ENCODE measurements at regions not wholly inside any gene's neighbourhood (a gene's known extent, or its start where the extent isn't known, plus 50 kb on each side); places are given as distances from the start of the nearest gene placed in this dataset.
A peak's percentile ranks its signal among the peaks of the same experiment; 100 is the strongest.

DNA sequence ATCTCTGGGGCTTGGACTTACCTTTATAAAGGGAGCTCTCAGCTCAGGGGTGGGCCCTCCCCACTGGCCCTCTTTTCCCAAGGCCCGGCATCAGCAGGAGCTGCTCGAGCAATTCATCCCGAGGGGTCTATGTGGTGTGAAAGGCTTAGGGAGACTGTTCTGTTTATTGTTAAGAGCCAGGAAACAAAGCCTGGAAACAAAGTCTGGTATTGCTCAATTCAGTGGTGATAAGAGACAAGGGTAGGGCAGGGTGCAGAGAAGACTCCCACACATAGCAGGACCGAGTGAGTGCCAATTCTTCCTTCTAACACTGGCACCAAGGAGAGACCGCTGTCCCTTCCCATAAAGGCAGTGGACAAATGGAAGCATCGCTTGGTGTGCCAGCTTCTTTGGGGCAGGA, 750.7 kb downstream of the KCNJ18 start:
- Histone ChIP-seq H3K27me3 (ENCODE audit: control insufficient read depth, insufficient read depth) (no peaks in the 10 kb centered on the region), H3K4me1 (ENCODE audit: control insufficient read depth, insufficient read depth, low read length) (no peaks in the 10 kb centered on the region), H3K4me3 (ENCODE audit: low read length) (no peak overlapping the region), H3K9me3 (ENCODE audit: control insufficient read depth, low read length) (no peaks in the 10 kb centered on the region), H3K27ac (ENCODE audit: low read length) (no peak overlapping the region)
- intact Hi-C loops (cut with DNase I): no loop called here
- WGBS: 69% methylated on average over 6 of the region's 6 CpGs
- DNase-seq (no peak), ATAC-seq (no peak)

DNA sequence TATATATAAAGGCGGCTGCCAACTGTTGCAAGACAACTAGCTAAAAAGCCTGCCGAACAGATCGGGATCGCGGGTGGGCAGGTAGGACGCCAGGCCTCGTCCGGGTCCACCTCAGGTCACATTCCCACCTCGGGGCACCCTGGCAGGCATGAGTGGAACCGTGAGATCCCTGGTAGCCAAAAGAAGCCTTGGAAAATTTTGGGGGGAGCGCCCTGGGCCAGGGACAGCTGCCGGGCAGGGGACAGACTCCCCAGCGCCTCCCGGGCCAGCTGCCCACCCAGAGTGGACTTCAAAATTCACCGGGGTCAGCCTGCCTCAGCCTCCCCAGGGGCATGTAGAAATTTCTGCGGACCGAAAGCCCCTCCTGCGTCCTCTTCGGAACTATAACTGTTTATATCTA, 760.9 kb downstream of the KCNJ18 start:
- H3K4me3 ChIP-seq (ENCODE audit: low read length): no peak overlapping the region
- no peaks in the 10 kb centered on the region for H3K27me3 ChIP-seq (ENCODE audit: control insufficient read depth, insufficient read depth)
- H3K27ac ChIP-seq (ENCODE audit: low read length): no peak overlapping the region
- no peak for ATAC-seq
- intact Hi-C loops (cut with DNase I): no loop called here
- no peak for DNase-seq
- WGBS: 85% methylated on average over 19 of the region's 19 CpGs
- no peaks in the 10 kb centered on the region for H3K4me1 ChIP-seq (ENCODE audit: control insufficient read depth, insufficient read depth, low read length)
- no peaks in the 10 kb centered on the region for H3K9me3 ChIP-seq (ENCODE audit: control insufficient read depth, low read length)

DNA sequence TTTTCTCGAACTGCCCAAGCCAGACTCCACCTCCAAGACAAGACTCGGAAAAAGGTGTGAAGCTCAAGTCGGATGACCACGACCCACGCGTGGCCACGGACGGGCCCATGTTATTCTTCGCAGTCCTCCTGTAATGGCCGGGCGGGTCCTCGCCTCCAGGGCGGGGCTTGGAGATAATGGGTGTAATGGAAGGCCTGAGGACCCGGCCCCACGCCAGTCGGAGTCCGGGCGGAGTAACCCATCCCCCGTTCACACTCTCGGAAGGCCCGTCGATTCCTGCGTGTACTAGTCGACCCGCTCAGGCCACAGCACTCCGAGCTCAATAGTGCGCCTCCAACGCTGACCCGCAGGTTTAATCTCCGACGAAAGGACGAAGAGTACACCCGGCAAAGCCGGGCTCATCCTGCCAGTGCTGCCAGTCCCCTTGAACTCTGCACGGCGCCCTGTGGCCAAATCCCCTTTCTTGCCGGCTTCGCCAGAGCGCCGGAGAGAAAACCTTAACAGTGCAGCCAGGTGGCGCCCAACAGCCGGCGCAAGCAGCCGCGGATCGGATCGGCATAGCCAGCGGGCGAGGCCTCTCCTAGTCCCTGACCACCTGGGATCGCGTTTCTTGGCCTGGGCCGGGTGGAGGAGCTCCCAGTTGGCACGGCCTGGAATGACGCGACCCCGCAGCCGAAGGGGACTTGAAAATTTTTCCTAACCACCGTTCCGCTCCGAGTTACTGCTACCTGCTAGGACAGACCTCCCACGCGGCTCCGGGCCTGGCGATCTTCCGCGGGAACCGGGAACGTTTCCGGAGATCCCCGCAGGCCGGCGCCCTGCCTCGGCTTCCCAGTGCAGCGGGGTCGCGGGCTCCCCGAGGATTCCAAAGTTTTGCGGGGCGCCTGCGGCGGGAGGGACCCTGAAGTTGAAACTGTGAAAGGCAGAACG, 762.0 kb downstream of the KCNJ18 start:
- no peak overlapping the region for H3K4me3 ChIP-seq (ENCODE audit: low read length)

DNA sequence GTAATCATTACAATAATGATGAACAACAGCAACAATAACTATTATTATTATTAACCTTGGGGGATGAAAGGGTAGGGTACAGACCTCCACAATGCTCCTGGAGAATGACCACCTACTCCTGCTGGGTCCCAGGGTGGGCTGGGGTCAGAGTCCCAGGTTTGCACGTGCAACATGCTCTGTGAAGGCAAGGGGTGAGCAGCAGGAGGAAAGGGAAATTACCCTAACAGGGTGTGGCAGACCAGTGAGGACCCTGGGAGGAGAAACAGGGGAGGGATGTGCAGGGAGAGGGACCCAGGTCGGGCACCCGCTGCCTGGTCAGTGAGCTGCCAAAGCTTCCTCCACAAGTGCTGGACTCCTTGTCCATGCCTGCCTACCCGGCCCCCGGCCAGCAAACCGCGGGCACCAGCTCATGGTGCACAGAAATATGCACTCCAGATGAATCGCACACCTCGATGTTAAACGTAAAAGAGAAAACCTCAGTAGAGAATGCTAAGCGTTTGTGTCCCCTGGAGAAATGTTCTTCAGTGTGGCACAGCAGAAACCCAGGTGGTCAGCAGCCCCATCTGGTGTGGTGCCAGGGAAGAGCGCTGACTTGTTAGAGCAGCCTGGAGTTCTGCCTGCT, 767.1 kb downstream of the KCNJ18 start:
- intact Hi-C loops (cut with DNase I): no loop called here
- H3K4me3 ChIP-seq (ENCODE audit: low read length): no peak overlapping the region
- no peaks in the 10 kb centered on the region for H3K9me3 ChIP-seq (ENCODE audit: control insufficient read depth, low read length)
- ATAC-seq (no peak), DNase-seq (no peak)
- H3K4me1 ChIP-seq (ENCODE audit: control insufficient read depth, insufficient read depth, low read length): no peaks in the 10 kb centered on the region
- 80% methylated on average over 12 of the region's 12 CpGs for whole genome bisulfite sequencing
- no peaks in the 10 kb centered on the region for H3K27me3 ChIP-seq (ENCODE audit: control insufficient read depth, insufficient read depth)
- H3K27ac ChIP-seq (ENCODE audit: low read length): no peak overlapping the region

More for the DNA sequence above, 762.0 kb downstream of the KCNJ18 start:
- ATAC-seq (peak in 1 of 2 donors; percentile 43), DNase-seq (no peak)
- no peaks in the 10 kb centered on the region for H3K4me1 ChIP-seq (ENCODE audit: control insufficient read depth, insufficient read depth, low read length)
- intact Hi-C loops (cut with DNase I): no loop called here
- WGBS: 64% methylated on average over 82 of the region's 82 CpGs
- H3K9me3 ChIP-seq (ENCODE audit: control insufficient read depth, low read length): no peaks in the 10 kb centered on the region
- H3K27me3 ChIP-seq (ENCODE audit: control insufficient read depth, insufficient read depth): no peaks in the 10 kb centered on the region
- no peak overlapping the region for H3K27ac ChIP-seq (ENCODE audit: low read length)

DNA sequence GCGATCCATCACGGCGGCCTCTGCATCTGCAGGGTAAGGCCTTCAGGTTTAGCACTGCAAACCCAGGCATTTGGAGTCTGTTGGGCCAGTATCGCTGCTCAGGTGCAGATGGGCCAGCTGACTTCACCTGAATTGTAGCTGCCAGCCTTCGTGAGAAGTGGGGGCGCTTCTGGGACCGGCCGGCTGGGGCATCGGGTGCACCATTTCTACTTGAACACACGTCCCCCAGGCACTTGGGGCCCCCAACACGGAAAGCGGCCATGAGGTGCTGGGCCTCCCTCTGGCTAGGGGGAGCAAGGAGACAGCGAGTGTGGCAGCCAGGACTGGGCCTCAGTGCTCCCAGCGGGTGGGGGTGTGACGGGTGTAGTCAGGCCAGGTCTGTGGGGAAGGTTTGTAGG, 767.6 kb downstream of the KCNJ18 start:
- no peak overlapping the region for H3K4me3 ChIP-seq (ENCODE audit: low read length)
- no peaks in the 10 kb centered on the region for H3K9me3 ChIP-seq (ENCODE audit: control insufficient read depth, low read length)
- no peaks in the 10 kb centered on the region for H3K4me1 ChIP-seq (ENCODE audit: control insufficient read depth, insufficient read depth, low read length)
- no peak for DNase-seq
- H3K27ac ChIP-seq (ENCODE audit: low read length): no peak overlapping the region
- H3K27me3 ChIP-seq (ENCODE audit: control insufficient read depth, insufficient read depth): no peaks in the 10 kb centered on the region
- ATAC-seq: no peak
- intact Hi-C loops (cut with DNase I): no loop called here
- WGBS: 77% methylated on average over 15 of the region's 15 CpGs

DNA sequence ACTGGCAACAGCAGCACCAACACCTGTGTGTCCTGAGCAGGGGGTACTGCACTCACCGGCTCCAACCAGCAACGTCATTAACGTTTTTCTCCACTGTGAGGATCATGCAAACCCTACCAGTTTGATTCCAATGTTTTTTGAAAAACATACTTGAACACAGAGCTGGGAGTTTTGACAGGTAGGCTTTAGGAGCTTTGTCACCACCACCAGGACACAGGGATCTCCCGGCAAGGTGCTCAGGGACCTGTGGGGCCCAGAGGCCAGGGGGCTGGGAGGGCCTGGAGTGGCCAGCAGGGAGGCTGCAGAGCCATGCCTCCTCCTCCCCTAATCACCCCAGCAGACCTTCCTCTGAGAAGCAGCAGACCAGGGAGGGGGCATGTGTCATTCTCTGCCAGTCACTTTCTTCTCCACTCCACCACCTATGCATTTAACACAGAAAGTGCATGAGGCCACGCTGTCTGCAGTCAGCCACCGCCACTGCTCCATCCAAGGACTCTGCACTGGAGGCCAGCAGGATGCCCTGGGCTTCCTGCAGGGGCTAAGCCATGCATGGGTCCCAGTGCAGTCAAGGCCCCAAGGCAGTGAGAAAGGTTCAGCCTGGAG, 768.2 kb downstream of the KCNJ18 start:
- no peak overlapping the region for H3K27ac ChIP-seq (ENCODE audit: low read length)
- H3K4me1 ChIP-seq (ENCODE audit: control insufficient read depth, insufficient read depth, low read length): no peaks in the 10 kb centered on the region
- no peak overlapping the region for H3K4me3 ChIP-seq (ENCODE audit: low read length)
- H3K27me3 ChIP-seq (ENCODE audit: control insufficient read depth, insufficient read depth): no peaks in the 10 kb centered on the region
- ATAC-seq (no peak), DNase-seq (no peak)
- intact Hi-C loops (cut with DNase I): no loop called here
- WGBS: 66% methylated on average over 6 of the region's 6 CpGs
- no peaks in the 10 kb centered on the region for H3K9me3 ChIP-seq (ENCODE audit: control insufficient read depth, low read length)

DNA sequence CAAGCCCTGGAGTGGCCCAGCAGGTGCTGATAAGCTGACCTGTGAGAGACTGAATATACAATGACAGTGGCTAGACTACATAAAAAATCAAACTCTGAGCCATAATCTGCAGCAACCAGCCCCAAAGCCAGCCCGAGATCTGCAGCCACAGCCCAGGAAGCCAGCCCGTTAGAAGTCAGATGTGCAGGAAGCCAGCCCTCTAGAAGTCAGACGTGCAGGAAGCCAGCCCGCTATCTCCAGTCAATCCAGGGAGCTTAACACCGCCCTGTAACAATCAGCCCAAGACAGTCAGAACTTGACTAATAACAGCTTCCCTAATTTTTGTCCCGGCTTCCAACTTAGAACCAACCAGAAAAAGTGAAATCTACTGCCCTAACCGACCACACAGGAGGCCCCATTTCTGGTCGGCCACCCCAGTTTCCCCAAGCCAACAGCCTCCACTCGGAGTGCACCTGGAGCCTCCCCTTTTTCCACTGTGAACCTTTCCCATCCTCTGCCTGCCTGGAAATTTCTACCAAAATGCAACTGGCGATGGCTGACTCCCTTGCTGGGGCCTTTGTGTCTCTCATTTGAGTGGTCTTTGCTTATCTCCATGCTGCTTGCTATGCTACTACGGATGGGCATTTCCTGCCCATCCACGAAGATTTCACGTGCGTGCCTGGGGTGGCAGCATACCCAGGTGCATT, 769.3 kb downstream of the KCNJ18 start:
- intact Hi-C loops (cut with DNase I): no loop called here
- no peaks in the 10 kb centered on the region for H3K9me3 ChIP-seq (ENCODE audit: control insufficient read depth, low read length)
- no peak overlapping the region for H3K4me3 ChIP-seq (ENCODE audit: low read length)
- H3K4me1 ChIP-seq (ENCODE audit: control insufficient read depth, insufficient read depth, low read length): no peaks in the 10 kb centered on the region
- no peaks in the 10 kb centered on the region for H3K27me3 ChIP-seq (ENCODE audit: control insufficient read depth, insufficient read depth)
- no peak for DNase-seq
- ATAC-seq: no peak
- H3K27ac ChIP-seq (ENCODE audit: low read length): no peak overlapping the region
- WGBS: 72% methylated on average over 14 of the region's 14 CpGs

DNA sequence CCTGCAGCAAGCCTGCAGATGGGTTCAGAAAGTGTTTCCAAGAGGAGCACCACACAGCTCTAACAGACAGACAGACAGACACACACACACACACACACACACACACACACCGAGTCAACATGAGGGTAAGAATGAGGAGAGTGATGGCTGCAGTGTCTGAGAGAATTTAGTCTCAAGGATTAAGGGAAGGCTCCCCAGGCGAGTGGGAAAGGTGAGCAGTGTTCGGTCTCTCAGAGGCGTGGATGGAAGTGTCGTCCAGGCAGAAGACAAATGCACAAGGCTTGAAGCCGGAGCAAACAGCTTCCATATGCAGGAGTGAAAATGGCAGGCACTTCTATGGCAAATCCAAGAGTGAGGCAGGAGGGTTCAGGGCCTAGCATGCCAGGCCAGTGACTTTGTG, 770.1 kb downstream of the KCNJ18 start:
- no peak for DNase-seq
- intact Hi-C loops (cut with DNase I): no loop called here
- no peak for ATAC-seq
- no peaks in the 10 kb centered on the region for H3K27me3 ChIP-seq (ENCODE audit: control insufficient read depth, insufficient read depth)
- whole genome bisulfite sequencing: 71% methylated on average over 6 of the region's 6 CpGs
- H3K9me3 ChIP-seq (ENCODE audit: control insufficient read depth, low read length): no peaks in the 10 kb centered on the region
- H3K4me3 ChIP-seq (ENCODE audit: low read length): no peak overlapping the region
- H3K27ac ChIP-seq (ENCODE audit: low read length): no peak overlapping the region
- no peaks in the 10 kb centered on the region for H3K4me1 ChIP-seq (ENCODE audit: control insufficient read depth, insufficient read depth, low read length)

DNA sequence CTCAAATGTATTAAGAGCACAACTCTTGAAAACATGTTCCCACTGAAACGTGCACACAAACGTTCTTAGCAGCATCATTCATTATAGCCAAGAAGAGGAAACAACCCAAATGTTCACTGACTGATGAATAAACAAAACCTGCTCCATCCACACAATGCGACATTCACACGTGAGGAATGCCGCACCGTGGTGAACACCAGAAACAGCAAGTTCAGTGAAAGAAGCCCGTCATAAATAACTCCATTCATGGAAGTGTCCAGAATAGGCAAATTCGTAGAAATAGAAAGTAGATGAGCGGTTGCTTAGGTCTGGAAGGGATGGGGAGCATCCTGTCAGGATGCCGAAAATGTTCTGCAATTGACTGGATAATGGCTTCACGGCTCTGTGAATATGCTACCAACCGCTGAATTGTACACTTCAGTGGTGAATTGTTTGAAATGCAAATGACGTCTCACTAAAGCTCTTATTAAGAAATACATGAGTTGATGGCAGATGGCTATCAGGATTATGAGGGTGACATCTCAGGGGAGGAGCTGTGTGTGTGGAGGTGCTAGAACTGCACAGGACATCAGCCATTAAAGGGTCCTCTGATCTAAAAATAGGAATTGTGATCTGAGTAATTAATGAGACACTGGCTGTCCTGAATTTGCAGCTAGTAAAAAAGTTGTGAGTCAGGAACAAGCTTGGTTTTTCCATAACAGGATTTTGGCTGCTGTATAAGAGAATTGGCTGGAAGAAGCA, 771.0 kb downstream of the KCNJ18 start:
- Histone ChIP-seq H3K4me3 (ENCODE audit: low read length) (no peak overlapping the region), H3K4me1 (ENCODE audit: control insufficient read depth, insufficient read depth, low read length) (no peaks in the 10 kb centered on the region), H3K27me3 (ENCODE audit: control insufficient read depth, insufficient read depth) (no peaks in the 10 kb centered on the region), H3K9me3 (ENCODE audit: control insufficient read depth, low read length) (no peaks in the 10 kb centered on the region), H3K27ac (ENCODE audit: low read length) (no peak overlapping the region)
- no peak for ATAC-seq
- WGBS: 68% methylated on average over 13 of the region's 13 CpGs
- no peak for DNase-seq
- intact Hi-C loops (cut with DNase I): no loop called here

DNA sequence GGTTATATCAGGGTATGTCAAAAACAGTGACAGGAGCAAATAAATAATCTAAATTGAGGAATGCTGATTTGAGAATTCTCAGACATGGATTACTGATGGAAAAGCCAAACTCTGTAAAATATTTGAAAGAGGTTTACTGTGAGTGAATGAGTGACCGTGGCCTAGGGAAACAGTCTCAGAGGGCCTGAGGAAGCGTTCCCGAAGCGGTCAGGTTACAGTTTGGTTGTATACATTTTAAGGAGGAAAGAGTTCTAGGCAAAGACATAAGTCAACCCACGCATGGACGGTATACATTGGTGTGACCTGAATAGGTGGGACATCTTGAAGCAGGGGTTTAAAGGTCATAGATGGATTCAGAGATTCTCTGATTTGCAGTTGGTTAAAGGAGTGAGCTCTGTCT, 771.7 kb downstream of the KCNJ18 start:
- DNase-seq (no peak), ATAC-seq (no peak)
- no peaks in the 10 kb centered on the region for H3K9me3 ChIP-seq (ENCODE audit: control insufficient read depth, low read length)
- intact Hi-C loops (cut with DNase I): no loop called here
- no peaks in the 10 kb centered on the region for H3K27me3 ChIP-seq (ENCODE audit: control insufficient read depth, insufficient read depth)
- WGBS: 72% methylated on average over 6 of the region's 6 CpGs
- no peak overlapping the region for H3K4me3 ChIP-seq (ENCODE audit: low read length)
- H3K27ac ChIP-seq (ENCODE audit: low read length): no peak overlapping the region
- H3K4me1 ChIP-seq (ENCODE audit: control insufficient read depth, insufficient read depth, low read length): no peaks in the 10 kb centered on the region
